GM18498 (cell line): ENCODE measurements at regions not wholly inside any gene's neighbourhood (a gene's known extent, or its start where the extent isn't known, plus 50 kb on each side); places are given as distances from the start of the nearest gene placed in this dataset.

Source experiments
- ATAC-seq: cut with Tn5 transposase; IDR thresholded peaks from one replicate; pipeline ENCODE4 v1.9.1; 2021; ENCODE audit warnings: mild to moderate bottlenecking, moderate library complexity; ENCODE audit not compliant: unreplicated experiment

GRCh38 chr2:51145761-51146160 lies 113.8 kb upstream of the NRXN1 start:
- no peak for ATAC-seq

DNA sequence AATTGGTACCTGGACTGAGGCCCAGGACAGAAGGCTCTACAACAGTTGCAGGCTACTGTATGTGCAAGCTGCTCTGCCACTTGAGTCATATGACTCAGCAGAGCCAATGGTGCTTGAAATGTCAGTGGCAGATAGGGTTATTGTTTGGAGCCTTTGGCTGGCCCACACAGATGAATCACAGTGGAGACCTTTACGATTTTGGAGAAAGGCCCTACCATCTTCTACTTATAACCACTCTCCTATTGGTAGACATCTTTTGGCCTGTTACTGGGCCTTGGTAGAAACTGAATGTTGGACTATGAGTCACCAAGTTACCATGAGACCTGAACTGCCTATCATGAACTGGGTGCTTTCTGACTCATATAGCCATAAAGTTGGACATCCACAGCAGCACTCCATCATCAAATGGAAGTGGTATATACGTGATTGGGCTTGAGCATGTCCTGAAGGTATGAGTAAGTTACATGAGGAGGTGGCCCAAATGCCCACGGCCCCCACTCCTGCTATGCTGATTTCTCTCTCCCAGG lies 88.9 kb upstream of the NRXN1 start:
- ATAC-seq: no peak

GRCh38 chr2:51111532-51111931 lies 79.6 kb upstream of the NRXN1 start:
- no peak for ATAC-seq

DNA sequence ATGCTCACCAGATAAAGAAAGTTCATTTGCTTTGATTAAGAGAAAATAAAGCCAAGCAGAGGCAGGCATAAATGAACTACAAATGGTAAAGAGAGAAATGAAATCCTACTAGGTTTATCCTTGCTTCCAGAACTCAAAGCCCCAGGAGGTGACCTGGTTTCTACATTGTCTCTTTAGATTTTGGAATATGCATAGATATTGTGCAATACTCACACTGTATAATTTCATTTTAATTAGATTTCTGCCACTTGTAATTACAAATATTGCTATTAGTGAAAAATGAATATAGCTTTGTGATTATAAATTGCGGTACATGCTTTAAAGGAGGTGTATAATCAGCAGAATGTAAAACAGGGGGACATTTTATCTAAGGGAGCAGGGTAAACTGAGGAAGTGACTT lies 76.9 kb upstream of the NRXN1 start:
- no peak for ATAC-seq

DNA sequence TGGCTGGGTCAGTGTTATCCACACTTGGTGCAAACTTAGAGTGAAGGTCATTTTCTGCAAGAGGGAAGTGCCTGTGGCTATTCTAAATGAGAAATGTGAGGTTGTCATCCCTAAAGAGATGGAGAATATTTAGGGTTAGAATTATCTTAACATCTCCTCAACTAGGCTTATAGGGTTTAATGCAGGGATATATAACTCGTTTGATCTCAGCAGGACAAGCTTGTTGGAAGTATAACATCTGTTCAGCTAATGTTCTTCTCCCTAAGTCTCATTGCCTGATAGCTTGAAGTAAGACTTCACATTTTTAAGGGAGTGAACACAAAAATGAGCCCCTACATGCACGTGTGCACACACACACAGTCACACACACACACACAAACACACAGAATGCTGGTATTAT lies 75.9 kb upstream of the NRXN1 start:
- ATAC-seq: no peak

GRCh38 chr2:51105811-51106210 lies 73.9 kb upstream of the NRXN1 start:
- no peak for ATAC-seq

DNA sequence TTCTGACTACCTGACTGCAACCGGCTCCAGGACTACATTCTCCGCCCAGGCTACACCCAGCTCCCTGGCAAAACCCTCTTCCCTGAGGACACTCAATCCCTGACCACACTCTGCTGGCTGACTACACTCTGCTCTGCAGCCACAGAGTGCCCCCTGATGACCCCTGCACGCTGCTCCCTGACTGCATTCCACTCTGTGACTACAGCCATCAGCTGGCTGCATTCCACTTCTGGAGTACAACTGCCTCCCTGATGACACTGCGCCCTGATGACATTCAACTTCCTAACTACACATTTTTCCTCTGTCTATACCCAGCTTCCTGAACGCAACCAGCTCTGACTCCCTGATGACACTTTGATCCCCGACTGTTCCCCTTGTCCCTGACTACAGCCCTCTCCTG lies 71.3 kb upstream of the NRXN1 start:
- no peak for ATAC-seq

- no peak for ATAC-seq
Observed at GRCh38 chr2:51093016-51093415, 61.1 kb upstream of the NRXN1 start.

GRCh38 chr2:51085420-51086068 lies 53.6 kb upstream of the NRXN1 start:
- ATAC-seq: no peak

DNA sequence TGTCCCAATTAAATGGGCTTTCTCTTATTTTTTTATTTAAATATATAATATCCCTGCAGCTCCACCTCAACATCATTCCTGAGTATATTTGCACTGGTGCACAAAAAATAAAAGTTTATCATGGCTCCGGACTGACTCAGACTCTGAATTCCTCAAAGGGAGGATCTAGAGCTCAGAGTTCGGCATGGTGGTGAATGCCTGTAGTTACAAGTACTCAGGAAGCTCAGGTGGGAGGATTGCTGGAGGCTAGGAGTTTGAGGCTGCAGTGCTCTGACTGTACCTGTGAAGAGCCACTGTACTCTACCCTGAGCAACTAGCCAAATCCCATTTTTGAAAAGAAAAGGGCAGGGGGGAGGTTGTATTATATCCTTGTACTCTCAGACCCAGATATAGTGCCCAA lies 52.8 kb upstream of the NRXN1 start:
- ATAC-seq: no peak
